Lower leg skin (tissue), 3 donors: ENCODE measurements at regions not wholly inside any gene's neighbourhood (a gene's known extent, or its start where the extent isn't known, plus 50 kb on each side); places are given as distances from the start of the nearest gene placed in this dataset.
"Not testable (repeated sequence)": the region's sequence is repeated elsewhere in the genome, so short reads cannot be mapped to it uniquely, and the experiment has no call there.

Experiments
- DNase-seq, 2 donors: peaks; one replicate each; pipeline ENCODE4 v3.0.0-alpha.2; 2019; ENCODE audit warnings: low spot score in 2 of 2
- H3K4me3 ChIP-seq: fragments of 200-600 bp; sonication (generic); 2 replicates; pipeline ENCODE4 v1.5.1; 2017; ENCODE audit warnings: mild to moderate bottlenecking, low read depth; ENCODE audit not compliant: poor library complexity, severe bottlenecking
- WGBS, 2 donors: methylation state at CpG; one replicate each; pipeline ENCODE4 v1.1.5; 2018; 5-methylcytosine and 5-hydroxymethylcytosine counted together
- intact Hi-C: fragments of 100-400 bp; cut with DNase I; formaldehyde crosslinking; loops from one replicate; pipeline ENCODE4 v1.15.0; 2023; ENCODE audit warnings: low total_unique reads

DNA sequence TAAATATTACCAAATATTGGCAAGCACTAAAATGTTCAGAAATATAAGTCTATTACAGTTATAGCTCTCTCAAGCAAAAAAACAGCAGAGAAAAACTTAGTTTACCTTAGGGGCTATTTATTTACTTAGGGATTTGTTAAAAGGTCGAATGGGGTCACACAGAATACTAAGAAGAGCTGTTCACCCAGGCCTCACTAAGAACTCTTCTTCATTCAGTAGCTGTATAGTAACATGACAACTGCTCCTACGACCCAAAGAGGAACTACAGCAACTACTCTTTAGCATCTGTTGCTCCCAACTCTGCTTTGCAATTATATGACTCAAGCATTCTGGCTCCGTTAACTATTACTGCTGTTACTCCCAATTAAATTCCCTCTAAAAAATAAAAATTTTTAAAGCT, 150.8 kb upstream of the C1QTNF3 start:
- H3K4me3 ChIP-seq, DNase-seq, intact Hi-C loops: not testable (repeated sequence)
- 76 to 81% methylated on average over 3 of the region's 3 CpGs for WGBS, 2 donors

- H3K4me3 ChIP-seq, intact Hi-C loops, DNase-seq: not testable (repeated sequence)
- WGBS, 2 donors: 98 to 99% methylated on average over 7 of the region's 7 CpGs
Measured at GRCh38 chr5:34196091-34196490, 153.1 kb upstream of the C1QTNF3 start.

DNA sequence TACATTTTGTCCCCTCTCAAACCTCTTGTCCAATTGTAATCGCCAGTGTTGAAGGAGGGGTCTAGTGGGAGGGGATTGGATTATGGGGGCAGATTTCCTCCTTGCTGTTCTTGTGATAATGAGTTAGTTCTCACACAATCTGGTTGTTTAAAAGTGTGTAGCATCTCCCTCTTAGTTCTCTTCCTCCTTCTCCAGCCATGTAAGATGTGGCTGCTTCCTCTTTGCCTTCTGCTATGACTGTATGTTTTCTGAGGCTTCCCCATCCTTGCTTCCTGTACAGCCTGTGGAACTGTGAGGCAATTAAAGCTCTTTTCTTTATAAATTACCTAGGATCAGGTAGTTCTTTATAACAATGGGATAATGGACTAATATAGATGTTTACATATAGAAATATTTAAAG, 162.3 kb upstream of the C1QTNF3 start:
- H3K4me3 ChIP-seq, intact Hi-C loops, DNase-seq: not testable (repeated sequence)
- WGBS, 2 donors: 87 to 100% methylated on average over 1 of the region's 1 CpG

GRCh38 chr5:34217386-34217785, 174.4 kb upstream of the C1QTNF3 start:
- H3K4me3 ChIP-seq, DNase-seq, intact Hi-C loops: not testable (repeated sequence)
- 69 to 76% methylated on average over 1 of the region's 1 CpG for WGBS, 2 donors

- intact Hi-C loops, DNase-seq, H3K4me3 ChIP-seq: not testable (repeated sequence)
- 31 to 47% methylated on average over 3 of the region's 3 CpGs for WGBS, 2 donors
Measured at GRCh38 chr5:34221329-34222073, 178.5 kb upstream of the C1QTNF3 start.

- WGBS, 2 donors: 100% methylated on average over 1 of the region's 3 CpGs
- intact Hi-C loops: not testable (repeated sequence)
Measured at GRCh38 chr5:34223158-34223557, 180.1 kb upstream of the C1QTNF3 start.

DNA sequence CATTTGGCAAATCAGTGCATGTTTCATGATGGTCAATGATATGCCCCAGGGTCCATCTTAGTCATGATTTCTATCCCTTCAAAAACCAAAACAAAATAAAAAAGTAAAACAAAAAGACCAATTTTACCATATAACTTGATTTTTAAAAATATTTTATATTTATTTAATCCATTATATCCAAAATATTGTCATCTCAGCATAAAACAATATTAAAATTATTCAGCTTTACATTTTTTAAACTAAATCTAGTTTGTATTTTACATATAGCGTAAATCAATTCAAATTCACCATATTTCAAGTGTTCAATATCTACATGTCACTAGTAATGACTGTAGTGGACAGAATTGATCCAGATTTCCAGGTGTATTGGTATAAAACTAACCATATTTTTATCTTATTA, 187.4 kb upstream of the C1QTNF3 start:
- H3K4me3 ChIP-seq, DNase-seq, intact Hi-C loops: not testable (repeated sequence)
- WGBS, 2 donors: 98% methylated on average over 1 of the region's 1 CpG

More at GRCh38 chr5:34223158-34223557, 180.1 kb upstream of the C1QTNF3 start:
- H3K4me3 ChIP-seq, DNase-seq: not testable (repeated sequence)

- intact Hi-C loops, DNase-seq, H3K4me3 ChIP-seq: not testable (repeated sequence)
Measured at GRCh38 chr5:34243802-34244201, 200.8 kb upstream of the C1QTNF3 start.

- intact Hi-C loops, H3K4me3 ChIP-seq: not testable (repeated sequence)
- peak; percentile 45 to 90 for DNase-seq
- 0 to 4% methylated on average over 3 of the region's 41 CpGs for WGBS, 2 donors
Measured at GRCh38 chr5:34244281-34245031, 201.4 kb upstream of the C1QTNF3 start.

- no CpG with 5 or more reads among the region's 31 CpGs for WGBS, 2 donors
- H3K4me3 ChIP-seq, DNase-seq, intact Hi-C loops: not testable (repeated sequence)
Measured at GRCh38 chr5:34245032-34245394, 202.0 kb upstream of the C1QTNF3 start.

GRCh38 chr5:34245813-34246212, 202.8 kb upstream of the C1QTNF3 start:
- DNase-seq: peak; percentile 27 to 32
- WGBS, 2 donors: 29% methylated on average over 2 of the region's 2 CpGs
- H3K4me3 ChIP-seq: not testable (repeated sequence)

GRCh38 chr5:34258598-34258997, 215.6 kb upstream of the C1QTNF3 start:
- DNase-seq, H3K4me3 ChIP-seq, intact Hi-C loops: not testable (repeated sequence)

More at GRCh38 chr5:34245813-34246212, 202.8 kb upstream of the C1QTNF3 start:
- intact Hi-C loops: not testable (repeated sequence)

- H3K4me3 ChIP-seq, DNase-seq, intact Hi-C loops: not testable (repeated sequence)
- WGBS, 2 donors: 60 to 63% methylated on average over 3 to 4 of the region's 4 CpGs
Measured at GRCh38 chr5:34261020-34261419, 218.0 kb upstream of the C1QTNF3 start.

DNA sequence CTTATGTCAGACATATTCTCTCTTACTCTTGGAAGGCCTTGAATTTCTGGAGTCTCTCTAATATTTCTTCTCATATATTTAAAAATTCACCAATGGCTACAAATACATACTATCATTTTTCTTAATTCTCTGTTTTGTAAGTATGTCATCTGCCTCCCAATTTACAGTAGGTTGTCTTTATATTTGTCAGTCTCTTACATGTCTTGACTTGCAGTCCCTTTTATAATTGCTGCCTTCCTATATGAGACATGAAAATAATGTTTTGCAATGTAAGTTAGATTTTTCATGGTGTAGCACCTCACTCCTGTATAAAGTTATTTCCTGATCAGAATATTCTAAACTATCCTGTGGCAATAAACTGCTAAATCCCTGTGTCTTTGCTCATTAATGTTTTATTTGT, 223.1 kb upstream of the C1QTNF3 start:
- DNase-seq, H3K4me3 ChIP-seq, intact Hi-C loops: not testable (repeated sequence)

DNA sequence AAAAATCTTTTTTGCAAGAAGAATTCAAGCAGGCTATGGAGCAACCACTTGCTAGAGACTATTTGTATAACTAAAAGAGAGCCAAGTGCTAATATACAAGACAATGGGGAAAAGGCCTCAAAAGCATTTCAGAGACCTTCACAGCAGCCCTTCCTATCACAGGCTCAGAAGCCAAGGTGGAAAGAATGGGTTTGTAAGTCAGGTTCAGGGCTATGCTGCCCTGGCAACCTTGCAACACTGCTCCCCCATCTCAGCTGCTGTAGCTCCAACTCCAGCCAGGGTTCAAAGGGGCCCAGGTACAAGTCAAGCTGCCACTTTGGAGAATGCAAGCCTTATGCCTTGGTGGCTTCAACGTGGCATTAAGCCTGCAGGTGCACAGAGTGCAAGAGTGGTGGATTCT, 253.7 kb upstream of the C1QTNF3 start:
- H3K4me3 ChIP-seq, intact Hi-C loops, DNase-seq: not testable (repeated sequence)
- 60 to 73% methylated on average over 1 of the region's 1 CpG for WGBS, 2 donors
